ENCODE measurements at regions not wholly inside any gene's neighbourhood (a gene's known extent, or its start where the extent isn't known, plus 50 kb on each side); places are given as distances from the start of the nearest gene placed in this dataset.

DNA sequence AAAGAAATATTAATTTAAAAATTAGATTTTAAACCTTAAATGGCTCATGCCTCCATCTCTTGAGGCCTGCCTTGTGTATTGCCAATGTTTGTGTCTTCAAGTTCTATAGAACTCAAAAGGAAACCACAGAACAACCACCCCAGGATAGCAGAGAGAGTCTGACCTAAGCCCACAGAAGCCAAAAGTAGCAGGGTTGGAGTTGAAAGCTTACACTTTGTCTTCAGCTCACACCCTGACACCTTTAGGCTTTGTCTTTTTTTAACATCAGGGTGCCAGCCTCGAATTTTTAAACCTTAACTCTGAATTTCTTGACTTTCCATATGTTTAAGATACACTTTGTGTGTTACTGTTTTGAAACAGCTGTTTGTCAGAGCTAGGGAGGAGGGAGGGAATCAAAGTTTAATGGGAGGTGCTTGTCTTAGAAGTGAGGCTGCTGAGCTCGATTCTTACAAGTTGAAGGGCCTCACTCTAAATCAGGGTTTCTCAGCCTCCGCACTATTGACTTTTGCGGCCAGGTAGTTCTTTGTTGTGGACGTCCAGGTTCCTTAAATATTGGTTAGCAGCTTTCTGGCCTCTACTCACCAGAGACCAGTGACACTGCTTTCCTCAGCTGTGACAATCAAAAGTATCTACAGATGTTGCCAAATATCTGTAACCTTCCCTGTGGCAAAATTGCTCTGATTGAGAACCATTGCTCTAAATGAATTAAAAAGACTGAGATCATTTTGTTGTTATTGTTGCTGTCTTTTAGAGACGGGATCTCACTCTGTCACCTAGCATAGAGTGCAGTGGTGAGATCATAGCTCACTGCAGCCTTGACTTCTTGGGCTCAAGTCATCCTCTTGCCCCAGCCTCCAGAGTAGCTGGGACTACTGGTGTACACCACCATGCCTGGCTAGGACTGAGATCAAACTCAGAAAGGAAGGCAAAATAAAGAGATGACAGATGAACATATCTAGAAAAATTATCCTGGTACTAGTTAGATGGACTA lies 139.2 kb upstream of the EOMES start (continued):
- TF ChIP-seq THAP9 (CRISPR knock-in tag; IDR thresholded peaks at IDR 0.05; ENCODE audit: borderline replicate concordance) (no peak), STAT5B (CRISPR knock-in tag; IDR thresholded peaks at IDR 0.05) (no peak), ELF4 (CRISPR knock-in tag; IDR thresholded peaks at IDR 0.05; ENCODE audit: borderline replicate concordance) (no peak), MIER2 (CRISPR knock-in tag; IDR thresholded peaks at IDR 0.05) (no peak), TEAD3 (CRISPR knock-in tag; optimal IDR thresholded peaks at IDR 0.05; ENCODE audit: borderline replicate concordance) (no peak), ZNF75D (CRISPR knock-in tag; IDR thresholded peaks at IDR 0.05; ENCODE audit: borderline replicate concordance) (no peak), ZBTB42 (CRISPR knock-in tag; IDR thresholded peaks at IDR 0.05) (no peak), ZSCAN21 (CRISPR knock-in tag; IDR thresholded peaks at IDR 0.05; ENCODE audit: borderline replicate concordance) (no peak), YEATS4 (CRISPR knock-in tag; IDR thresholded peaks at IDR 0.05; ENCODE audit: borderline replicate concordance) (no peak), ZFAT (CRISPR knock-in tag; conservative IDR thresholded peaks at IDR 0.05) (no peak), ZNF432 (CRISPR knock-in tag; IDR thresholded peaks at IDR 0.05; ENCODE audit: borderline replicate concordance) (no peak)

Data from HepG2 (cell line).